Neutrophil (primary cell): ENCODE measurements at regions not wholly inside any gene's neighbourhood (a gene's known extent, or its start where the extent isn't known, plus 50 kb on each side); places are given as distances from the start of the nearest gene placed in this dataset.

Experiments
- H3K27ac ChIP-seq: fragments of 200-600 bp; sonication (generic); 2 replicates; pipeline ENCODE4 v1.5.1; 2016; ENCODE audit warnings: mild to moderate bottlenecking, moderate library complexity
- H3K27me3 ChIP-seq: fragments of 200-600 bp; sonication (generic); 2 replicates; pipeline ENCODE4 v1.6.0; 2016; ENCODE audit warnings: mild to moderate bottlenecking
- H3K36me3 ChIP-seq: fragments of 200-600 bp; sonication (generic); 2 replicates; pipeline ENCODE4 v1.5.1; 2017
- H3K4me1 ChIP-seq, 2 experiments: fragments of 200-600 bp in 1 of 2; sonication (generic) in 1 of 2; 1 replicate in 1 of 2; 2 replicates in 1 of 2; pipeline versions ENCODE4 v1.5.1 to v1.6.1; 2013 to 2016; ENCODE audit warnings: low read depth in 1 of 2, low read length in 1 of 2, mild to moderate bottlenecking in 1 of 2, moderate library complexity in 1 of 2; ENCODE audit not compliant: control insufficient read depth in 1 of 2, insufficient read depth in 1 of 2
- H3K4me3 ChIP-seq, 2 experiments: fragments of 200-600 bp in 1 of 2; sonication (generic) in 1 of 2; 1 replicate in 1 of 2; 2 replicates in 1 of 2; pipeline ENCODE4 v1.5.1; 2013 to 2016; ENCODE audit warnings: low read depth in 1 of 2, low read length in 1 of 2, mild to moderate bottlenecking in 1 of 2, moderate library complexity in 1 of 2
- H3K9me3 ChIP-seq: fragments of 200-600 bp; sonication (generic); 2 replicates; pipeline ENCODE4 v1.5.1; 2016
- CTCF ChIP-seq: fragments of 200-600 bp; sonication (generic); IDR thresholded peaks from 2 replicates; pipeline ENCODE4 v1.5.1; 2016; ENCODE audit warnings: antibody characterized with exemption

GRCh38 chr3:168262887-168263286 is 167.2 kb upstream of the GOLIM4 start:
- H3K36me3 ChIP-seq, result no peaks in the 10 kb centered on the region
- H3K4me3 ChIP-seq, result no peak overlapping the region
- no peaks in the 10 kb centered on the region for H3K9me3 ChIP-seq
- H3K27ac ChIP-seq, result no peak overlapping the region
- no peak for TF ChIP-seq CTCF
- no peaks in the 10 kb centered on the region for H3K27me3 ChIP-seq
- H3K4me1 ChIP-seq, result no peaks in the 10 kb centered on the region

- H3K4me3 ChIP-seq, result no peak overlapping the region
- no peak for TF ChIP-seq CTCF
- H3K27ac ChIP-seq, result no peak overlapping the region
- H3K9me3 ChIP-seq, result no peaks in the 10 kb centered on the region
- H3K27me3 ChIP-seq, result no peaks in the 10 kb centered on the region
- no peaks in the 10 kb centered on the region for H3K36me3 ChIP-seq
- H3K4me1 ChIP-seq, result no peaks in the 10 kb centered on the region
Measured at GRCh38 chr3:168260859-168261258, 165.1 kb upstream of the GOLIM4 start.

- H3K4me3 ChIP-seq, result no peak overlapping the region
- no peak for TF ChIP-seq CTCF
- no peaks in the 10 kb centered on the region for H3K36me3 ChIP-seq
- H3K9me3 ChIP-seq, result no peaks in the 10 kb centered on the region
- H3K27ac ChIP-seq, result no peak overlapping the region
- peaks cover 70% of the 10 kb centered on the region for H3K27me3 ChIP-seq
- H3K4me1 ChIP-seq, result peaks cover 19 to 21% of the 10 kb centered on the region in 2 experiments
Measured at GRCh38 chr3:168251371-168251770, 155.6 kb upstream of the GOLIM4 start.

- no peak for TF ChIP-seq CTCF
- Histone ChIP-seq H3K4me1 (peaks cover 19 to 21% of the 10 kb centered on the region in 2 experiments), H3K27ac (no peak overlapping the region)
Measured at GRCh38 chr3:168250415-168250861, 154.7 kb upstream of the GOLIM4 start.

GRCh38 chr3:168249550-168250414 is 154.1 kb upstream of the GOLIM4 start:
- H3K27ac ChIP-seq, result no peak overlapping the region
- peak overlapping the region; percentile 16 to 44 for H3K4me3 ChIP-seq
- H3K36me3 ChIP-seq, result no peaks in the 10 kb centered on the region
- peaks cover 81% of the 10 kb centered on the region for H3K27me3 ChIP-seq
- no peaks in the 10 kb centered on the region for H3K9me3 ChIP-seq
- H3K4me1 ChIP-seq, result peaks cover 19 to 21% of the 10 kb centered on the region in 2 experiments
- TF ChIP-seq CTCF, result no peak

More at GRCh38 chr3:168250415-168250861, 154.7 kb upstream of the GOLIM4 start:
- H3K4me3 ChIP-seq, result peak overlapping the region in 1 of 2 experiments; percentile 44
- H3K36me3 ChIP-seq, result no peaks in the 10 kb centered on the region
- H3K27me3 ChIP-seq, result peaks cover 79% of the 10 kb centered on the region
- H3K9me3 ChIP-seq, result no peaks in the 10 kb centered on the region
